WERI-Rb-1 (cell line): ENCODE measurements at regions not wholly inside any gene's neighbourhood (a gene's known extent, or its start where the extent isn't known, plus 50 kb on each side); places are given as distances from the start of the nearest gene placed in this dataset.

Experiments used
- DNase-seq: peaks from one replicate; pipeline ENCODE4 v3.0.0-alpha.2; 2020
- H3K27ac ChIP-seq: fragments of 250-450 bp; sonication (Bioruptor Pico); 2 replicates; pipeline ENCODE4 v1.5.1; 2020; ENCODE audit warnings: mild to moderate bottlenecking, moderate library complexity
- H3K27me3 ChIP-seq: fragments of 250-450 bp; sonication (Bioruptor Pico); 2 replicates; pipeline ENCODE4 v1.5.1; 2021; ENCODE audit warnings: mild to moderate bottlenecking, low read depth, moderate library complexity; ENCODE audit not compliant: insufficient read depth, severe bottlenecking
- H3K36me3 ChIP-seq: fragments of 250-450 bp; sonication (Bioruptor Pico); 2 replicates; pipeline ENCODE4 v1.5.1; 2020; ENCODE audit warnings: mild to moderate bottlenecking, moderate library complexity
- H3K4me3 ChIP-seq: 2 replicates; pipeline ENCODE4 v1.5.1; 2011; ENCODE audit warnings: low read depth, mild to moderate bottlenecking, control low read depth, low read length
- H3K9me3 ChIP-seq: fragments of 250-450 bp; sonication (Bioruptor Pico); 2 replicates; pipeline ENCODE4 v1.5.1; 2021; ENCODE audit warnings: mild to moderate bottlenecking, moderate library complexity; ENCODE audit not compliant: severe bottlenecking
- CTCF ChIP-seq: IDR thresholded peaks from 2 replicates; pipeline ENCODE4 v1.5.1; 2011; ENCODE audit warnings: low read depth, mild to moderate bottlenecking, control low read depth, inconsistent platforms, low read length

- Histone ChIP-seq H3K27ac (no peak overlapping the region), H3K9me3 (no peaks in the 10 kb centered on the region), H3K36me3 (no peaks in the 10 kb centered on the region), H3K27me3 (no peaks in the 10 kb centered on the region), H3K4me3 (no peak overlapping the region)
- DNase-seq = no peak
- no peak for TF ChIP-seq CTCF
These were observed 595.5 kb upstream of the PFKP start for GRCh38 chr10:2471811-2472210.

DNA sequence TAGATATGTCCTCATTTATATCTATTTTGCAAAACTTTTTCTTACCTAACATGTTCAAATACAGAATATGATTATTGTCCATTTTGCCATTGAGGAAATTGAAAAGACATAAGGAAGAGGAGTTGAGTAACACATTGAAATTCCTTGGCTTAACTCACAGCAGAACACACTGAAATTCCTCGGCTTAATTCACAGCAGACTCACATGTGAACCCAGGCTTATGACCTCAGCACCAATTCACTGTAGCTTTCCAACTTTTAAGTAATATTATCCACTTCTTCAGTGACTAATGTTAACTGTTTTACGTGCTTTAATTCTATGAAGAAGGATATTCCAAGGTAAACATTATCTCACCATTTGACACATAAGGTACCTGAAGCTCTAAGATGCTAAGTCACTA lies 597.5 kb upstream of the PFKP start:
- H3K36me3 ChIP-seq = no peaks in the 10 kb centered on the region
- no peak overlapping the region for H3K27ac ChIP-seq
- no peak for TF ChIP-seq CTCF
- no peak for DNase-seq
- no peak overlapping the region for H3K4me3 ChIP-seq
- H3K9me3 ChIP-seq = no peaks in the 10 kb centered on the region
- H3K27me3 ChIP-seq = no peaks in the 10 kb centered on the region

DNA sequence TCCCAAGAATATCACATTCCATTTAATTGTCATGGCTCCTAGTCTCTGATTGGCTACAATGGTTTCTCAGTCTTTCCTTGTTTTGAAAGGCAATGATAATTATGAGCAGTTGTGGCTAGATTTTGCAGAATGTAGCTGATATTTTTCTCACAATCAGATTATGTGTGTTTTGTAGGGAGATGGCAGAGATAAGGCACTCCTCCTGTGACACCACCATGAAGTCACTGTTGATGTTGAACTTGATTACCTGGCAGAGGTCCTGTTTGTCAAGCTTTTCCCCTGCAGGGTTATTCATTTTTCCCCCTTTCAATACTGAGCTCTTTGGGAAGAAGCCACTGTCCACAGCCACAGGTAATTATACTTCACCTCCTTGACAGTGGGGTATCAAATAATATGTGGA lies 602.9 kb upstream of the PFKP start:
- no peak overlapping the region for H3K4me3 ChIP-seq
- TF ChIP-seq CTCF = no peak

DNA sequence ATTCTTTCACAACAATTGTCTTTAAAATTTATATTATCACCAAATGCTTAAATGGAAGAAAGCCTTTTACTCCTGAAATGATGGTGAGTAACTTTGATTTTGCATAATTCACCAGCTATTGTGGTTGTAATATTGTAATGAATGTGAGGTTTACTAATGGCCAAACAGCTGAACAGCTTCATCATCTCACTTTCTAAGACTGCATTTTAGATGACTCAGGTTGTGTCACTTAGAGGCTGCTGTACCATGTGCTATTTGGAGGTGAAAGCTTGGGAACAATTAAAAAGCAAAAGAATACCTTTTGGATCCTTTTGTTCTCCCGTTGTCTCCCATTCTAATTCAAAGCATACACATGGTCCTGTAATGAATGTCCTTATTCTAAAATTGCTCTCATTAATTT lies 604.0 kb upstream of the PFKP start:
- H3K36me3 ChIP-seq = no peaks in the 10 kb centered on the region
- H3K27me3 ChIP-seq = no peaks in the 10 kb centered on the region
- no peak for TF ChIP-seq CTCF
- no peak overlapping the region for H3K4me3 ChIP-seq
- no peaks in the 10 kb centered on the region for H3K9me3 ChIP-seq
- no peak for DNase-seq
- H3K27ac ChIP-seq = no peak overlapping the region

More for the DNA sequence above, 602.9 kb upstream of the PFKP start:
- DNase-seq = no peak
- Histone ChIP-seq H3K36me3 (no peaks in the 10 kb centered on the region), H3K9me3 (no peaks in the 10 kb centered on the region), H3K27me3 (no peaks in the 10 kb centered on the region), H3K27ac (no peak overlapping the region)

DNA sequence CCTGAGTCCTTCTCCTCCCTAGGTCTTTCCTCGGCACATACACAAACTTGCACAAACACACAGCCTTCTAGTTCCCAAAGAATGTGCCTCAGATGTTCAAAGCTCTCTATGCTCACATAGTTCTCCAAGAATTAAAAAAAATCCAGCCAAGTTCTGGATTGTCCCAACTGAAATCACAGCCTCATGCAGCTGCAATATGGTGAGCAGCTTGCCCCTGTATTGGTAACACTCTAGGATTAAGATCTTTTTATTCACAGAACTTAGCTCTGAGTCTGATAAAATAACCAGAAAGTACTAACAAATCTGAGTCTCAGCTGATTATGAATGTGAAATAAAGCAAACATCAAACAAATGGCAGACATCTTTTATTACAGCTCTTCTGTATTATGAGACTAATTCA lies 604.8 kb upstream of the PFKP start:
- Histone ChIP-seq H3K36me3 (no peaks in the 10 kb centered on the region), H3K27me3 (no peaks in the 10 kb centered on the region), H3K9me3 (no peaks in the 10 kb centered on the region), H3K4me3 (no peak overlapping the region), H3K27ac (no peak overlapping the region)
- TF ChIP-seq CTCF = no peak
- no peak for DNase-seq

DNA sequence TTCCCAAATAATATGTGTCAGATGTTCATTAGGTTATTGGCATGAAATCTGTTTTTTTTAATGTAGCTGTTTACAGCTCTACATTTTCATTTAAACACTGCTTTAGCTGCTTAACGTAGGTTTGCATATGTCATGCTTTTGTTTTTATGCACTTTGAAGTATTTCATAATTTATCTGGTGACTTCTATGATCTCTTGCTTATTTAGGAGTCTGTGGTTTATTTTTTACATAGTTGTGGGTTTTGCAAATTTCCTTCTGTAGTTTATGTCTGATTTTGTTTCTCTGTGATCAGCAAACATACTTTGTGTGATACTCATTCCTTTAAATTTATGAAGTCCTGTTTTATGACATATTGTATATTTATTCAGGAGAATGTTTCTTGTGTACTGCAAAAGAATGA lies 606.5 kb upstream of the PFKP start:
- Histone ChIP-seq H3K27ac (no peak overlapping the region), H3K27me3 (no peaks in the 10 kb centered on the region)
- no peak for TF ChIP-seq CTCF

More for the DNA sequence above, 606.5 kb upstream of the PFKP start:
- no peaks in the 10 kb centered on the region for H3K36me3 ChIP-seq
- H3K4me3 ChIP-seq = no peak overlapping the region
- no peaks in the 10 kb centered on the region for H3K9me3 ChIP-seq
- no peak for DNase-seq
